ENCODE measurements at regions not wholly inside any gene's neighbourhood (a gene's known extent, or its start where the extent isn't known, plus 50 kb on each side); places are given as distances from the start of the nearest gene placed in this dataset.

DNA sequence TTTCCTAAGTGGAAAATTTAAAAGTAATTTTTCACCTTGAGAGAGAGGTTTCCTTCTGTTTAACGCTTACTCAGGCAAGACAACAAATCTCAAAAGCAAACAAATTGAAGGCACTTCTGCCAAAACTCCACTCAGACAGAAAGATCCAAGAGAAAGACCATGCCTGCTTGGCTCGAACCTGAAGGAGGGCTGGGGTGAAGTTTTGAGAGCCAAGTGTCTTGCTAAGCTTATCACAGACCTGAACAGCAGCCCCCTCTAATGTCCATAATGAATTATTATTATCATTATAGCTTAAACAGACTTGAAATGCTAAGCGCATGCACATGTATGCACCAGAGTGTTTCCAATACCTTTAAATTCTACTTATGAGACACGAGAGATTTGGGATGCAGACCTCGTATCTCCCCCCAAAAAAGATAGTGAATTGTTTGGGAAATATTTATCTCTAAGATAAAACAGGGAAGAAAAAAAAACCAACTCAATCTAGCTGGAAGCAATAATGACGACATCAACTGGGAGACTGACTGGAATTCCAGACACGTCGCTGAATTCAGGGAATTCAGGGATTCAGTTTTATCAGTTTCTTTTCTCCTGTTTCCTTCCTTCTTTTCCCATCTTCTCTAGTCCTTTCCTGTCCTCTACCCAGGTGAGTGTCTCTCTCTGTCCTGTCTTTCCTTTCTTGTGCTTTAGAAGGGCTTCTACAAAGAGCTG is 473.2 kb downstream of the RBFOX1 start:
- H3K36me3 ChIP-seq (ENCODE audit: insufficient read depth, low read length) = no peaks in the 10 kb centered on the region
- no peaks in the 10 kb centered on the region for H3K79me2 ChIP-seq (ENCODE audit: insufficient read depth, low read depth, low read length)
- intact Hi-C loops (cut with micrococcal nuclease; ENCODE audit: unreplicated experiment) = no loop called here
- no peak overlapping the region for H2AFZ ChIP-seq (ENCODE audit: low read length)
- H3K9me3 ChIP-seq (ENCODE audit: low read length) = no peaks in the 10 kb centered on the region
- DNase-seq (ENCODE audit: low spot score) = no peak
- ChIA-PET POLR2A (interaction anchor here (0.6 kb wide), 1 partner anchor 22 kb away, joined by 4 read pairs; no protein-coding TSS in a partner anchor), CTCF (ENCODE audit: unreplicated experiment) (no interaction called here)
- no peaks in the 10 kb centered on the region for H3K4me1 ChIP-seq (ENCODE audit: insufficient read depth, low read length, poor library complexity, severe bottlenecking)
- H4K20me1 ChIP-seq (ENCODE audit: insufficient read depth, low read length) = no peaks in the 10 kb centered on the region
- H3K4me2 ChIP-seq (ENCODE audit: low read length) = no peak overlapping the region
- BruUV-seq (replicated peaks) = no TSS peak
- H3K27ac ChIP-seq (ENCODE audit: low read depth, low read length, poor library complexity, severe bottlenecking) = no peak overlapping the region
- TF ChIP-seq, protein P1, sequence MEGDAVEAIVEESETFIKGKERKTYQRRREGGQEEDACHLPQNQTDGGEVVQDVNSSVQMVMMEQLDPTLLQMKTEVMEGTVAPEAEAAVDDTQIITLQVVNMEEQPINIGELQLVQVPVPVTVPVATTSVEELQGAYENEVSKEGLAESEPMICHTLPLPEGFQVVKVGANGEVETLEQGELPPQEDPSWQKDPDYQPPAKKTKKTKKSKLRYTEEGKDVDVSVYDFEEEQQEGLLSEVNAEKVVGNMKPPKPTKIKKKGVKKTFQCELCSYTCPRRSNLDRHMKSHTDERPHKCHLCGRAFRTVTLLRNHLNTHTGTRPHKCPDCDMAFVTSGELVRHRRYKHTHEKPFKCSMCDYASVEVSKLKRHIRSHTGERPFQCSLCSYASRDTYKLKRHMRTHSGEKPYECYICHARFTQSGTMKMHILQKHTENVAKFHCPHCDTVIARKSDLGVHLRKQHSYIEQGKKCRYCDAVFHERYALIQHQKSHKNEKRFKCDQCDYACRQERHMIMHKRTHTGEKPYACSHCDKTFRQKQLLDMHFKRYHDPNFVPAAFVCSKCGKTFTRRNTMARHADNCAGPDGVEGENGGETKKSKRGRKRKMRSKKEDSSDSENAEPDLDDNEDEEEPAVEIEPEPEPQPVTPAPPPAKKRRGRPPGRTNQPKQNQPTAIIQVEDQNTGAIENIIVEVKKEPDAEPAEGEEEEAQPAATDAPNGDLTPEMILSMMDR (conservative IDR thresholded peaks at IDR 0.05; ENCODE audit: low read length) = no peak
- TF ChIP-seq EZH2phosphoT487 (IDR thresholded peaks at IDR 0.05; ENCODE audit: borderline replicate concordance, low read depth, low read length) = no peak
- H3K9me2 ChIP-seq (ENCODE audit: insufficient read depth, low read length) = no peaks in the 10 kb centered on the region
- H3K4me3 ChIP-seq (ENCODE audit: low read depth, low read length, poor library complexity, severe bottlenecking) = no peak overlapping the region

DNA sequence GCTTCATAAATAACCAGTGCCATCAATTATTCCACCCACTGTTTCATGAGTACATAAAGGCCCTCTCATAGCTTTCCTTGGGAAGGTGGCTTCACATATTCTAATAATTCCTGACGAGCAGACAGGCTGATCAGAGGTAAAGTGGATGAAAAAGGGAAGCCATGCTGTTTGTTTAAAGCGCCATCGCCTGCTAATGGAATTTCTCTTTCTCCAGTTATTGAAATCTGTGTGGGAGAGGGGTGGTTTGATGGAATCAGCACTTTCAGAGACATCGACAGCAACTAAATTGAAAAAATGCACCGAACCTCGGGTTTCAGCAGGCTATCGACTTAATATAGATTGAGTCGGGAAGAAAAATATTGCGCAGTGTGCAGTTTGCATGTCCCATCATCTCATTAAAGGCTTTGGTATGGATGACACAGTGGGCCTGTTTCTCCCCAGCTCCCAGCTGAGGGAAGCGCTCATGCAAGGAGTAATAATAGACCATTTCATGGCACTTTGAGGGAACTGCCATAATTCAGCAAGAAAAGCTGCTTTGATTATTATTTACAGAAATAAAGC is 472.1 kb downstream of the RBFOX1 start:
- intact Hi-C loops (cut with micrococcal nuclease; ENCODE audit: unreplicated experiment) = no loop called here
- ChIA-PET POLR2A (no interaction called here), CTCF (ENCODE audit: unreplicated experiment) (interaction anchor here (0.5 kb wide), 1 partner anchor 780 kb away, joined by 5 read pairs; no protein-coding TSS in a partner anchor)
- Histone ChIP-seq H2AFZ (ENCODE audit: low read length) (no peak overlapping the region), H3K9me3 (ENCODE audit: low read length) (no peaks in the 10 kb centered on the region), H3K36me3 (ENCODE audit: insufficient read depth, low read length) (no peaks in the 10 kb centered on the region), H3K79me2 (ENCODE audit: insufficient read depth, low read depth, low read length) (no peaks in the 10 kb centered on the region), H4K20me1 (ENCODE audit: insufficient read depth, low read length) (no peaks in the 10 kb centered on the region), H3K4me1 (ENCODE audit: insufficient read depth, low read length, poor library complexity, severe bottlenecking) (no peaks in the 10 kb centered on the region), H3K27ac (ENCODE audit: low read depth, low read length, poor library complexity, severe bottlenecking) (no peak overlapping the region), H3K4me2 (ENCODE audit: low read length) (no peak overlapping the region), H3K9me2 (ENCODE audit: insufficient read depth, low read length) (no peaks in the 10 kb centered on the region), H3K4me3 (ENCODE audit: low read depth, low read length, poor library complexity, severe bottlenecking) (no peak overlapping the region)
- TF ChIP-seq, protein P1 (conservative IDR thresholded peaks at IDR 0.05; ENCODE audit: low read length) = no peak
- no peak for TF ChIP-seq EZH2phosphoT487 (IDR thresholded peaks at IDR 0.05; ENCODE audit: borderline replicate concordance, low read depth, low read length)
- no TSS peak for BruUV-seq (replicated peaks)
- DNase-seq (ENCODE audit: low spot score) = no peak

- intact Hi-C loops (cut with micrococcal nuclease; ENCODE audit: unreplicated experiment) = no loop called here
- no peak for DNase-seq (ENCODE audit: low spot score)
- Histone ChIP-seq H3K4me2 (ENCODE audit: low read length) (no peak overlapping the region), H3K9me3 (ENCODE audit: low read length) (no peaks in the 10 kb centered on the region), H2AFZ (ENCODE audit: low read length) (no peak overlapping the region), H3K4me1 (ENCODE audit: insufficient read depth, low read length, poor library complexity, severe bottlenecking) (no peaks in the 10 kb centered on the region), H3K27ac (ENCODE audit: low read depth, low read length, poor library complexity, severe bottlenecking) (no peak overlapping the region), H3K4me3 (ENCODE audit: low read depth, low read length, poor library complexity, severe bottlenecking) (no peak overlapping the region), H3K36me3 (ENCODE audit: insufficient read depth, low read length) (no peaks in the 10 kb centered on the region), H3K79me2 (ENCODE audit: insufficient read depth, low read depth, low read length) (no peaks in the 10 kb centered on the region), H3K9me2 (ENCODE audit: insufficient read depth, low read length) (no peaks in the 10 kb centered on the region), H4K20me1 (ENCODE audit: insufficient read depth, low read length) (no peaks in the 10 kb centered on the region)
- no TSS peak for BruUV-seq (replicated peaks)
- POLR2A ChIA-PET = no interaction called here
- CTCF ChIA-PET (ENCODE audit: unreplicated experiment) = no interaction called here
- TF ChIP-seq, protein P1 (conservative IDR thresholded peaks at IDR 0.05; ENCODE audit: low read length) = no peak
- TF ChIP-seq EZH2phosphoT487 (IDR thresholded peaks at IDR 0.05; ENCODE audit: borderline replicate concordance, low read depth, low read length) = no peak
Observed at GRCh38 chr16:7792346-7792745, 459.7 kb downstream of the RBFOX1 start.

Measured in OCI-LY7 (cell line).